OCI-LY1 (cell line): ENCODE measurements at regions not wholly inside any gene's neighbourhood (a gene's known extent, or its start where the extent isn't known, plus 50 kb on each side); places are given as distances from the start of the nearest gene placed in this dataset.

Source experiments
- EZH2 ChIP-seq: fragments of 200-600 bp; sonication (generic), shearing (Covaris generic); IDR thresholded peaks from 2 replicates; pipeline ENCODE4 v1.8.0; 2017; ENCODE audit warnings: borderline replicate concordance, mixed run types, mild to moderate bottlenecking, antibody characterized with exemption, low read length, moderate library complexity, mixed read lengths
- TF ChIP-seq, protein P1 (sequence below): fragments of 200-600 bp; sonication (generic), shearing (Covaris generic); IDR thresholded peaks from 2 replicates; pipeline ENCODE4 v1.5.1; 2017; ENCODE audit warnings: mild to moderate bottlenecking, antibody characterized with exemption, low read length, moderate library complexity, mixed read lengths

GRCh38 chr3:110902453-110903085, 169.0 kb upstream of the NECTIN3 start:
- no peak for TF ChIP-seq EZH2
- TF ChIP-seq, protein P1, sequence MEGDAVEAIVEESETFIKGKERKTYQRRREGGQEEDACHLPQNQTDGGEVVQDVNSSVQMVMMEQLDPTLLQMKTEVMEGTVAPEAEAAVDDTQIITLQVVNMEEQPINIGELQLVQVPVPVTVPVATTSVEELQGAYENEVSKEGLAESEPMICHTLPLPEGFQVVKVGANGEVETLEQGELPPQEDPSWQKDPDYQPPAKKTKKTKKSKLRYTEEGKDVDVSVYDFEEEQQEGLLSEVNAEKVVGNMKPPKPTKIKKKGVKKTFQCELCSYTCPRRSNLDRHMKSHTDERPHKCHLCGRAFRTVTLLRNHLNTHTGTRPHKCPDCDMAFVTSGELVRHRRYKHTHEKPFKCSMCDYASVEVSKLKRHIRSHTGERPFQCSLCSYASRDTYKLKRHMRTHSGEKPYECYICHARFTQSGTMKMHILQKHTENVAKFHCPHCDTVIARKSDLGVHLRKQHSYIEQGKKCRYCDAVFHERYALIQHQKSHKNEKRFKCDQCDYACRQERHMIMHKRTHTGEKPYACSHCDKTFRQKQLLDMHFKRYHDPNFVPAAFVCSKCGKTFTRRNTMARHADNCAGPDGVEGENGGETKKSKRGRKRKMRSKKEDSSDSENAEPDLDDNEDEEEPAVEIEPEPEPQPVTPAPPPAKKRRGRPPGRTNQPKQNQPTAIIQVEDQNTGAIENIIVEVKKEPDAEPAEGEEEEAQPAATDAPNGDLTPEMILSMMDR, result no peak
